H1 (cell line): ENCODE measurements at regions not wholly inside any gene's neighbourhood (a gene's known extent, or its start where the extent isn't known, plus 50 kb on each side); places are given as distances from the start of the nearest gene placed in this dataset.

ENCODE experiments used
- CBX8 ChIP-seq: fragments of 300-800, 300-1000 bp; sonication (generic); IDR thresholded peaks from 2 replicates; pipeline ENCODE4 v1.7.1; 2016; ENCODE audit warnings: low read depth, low read length, borderline replicate concordance
- CREB1 ChIP-seq: IDR thresholded peaks from 2 replicates; pipeline ENCODE4 v1.6.1; 2012; ENCODE audit warnings: inconsistent platforms
- GABPA ChIP-seq: IDR thresholded peaks from 2 replicates; pipeline ENCODE4 v1.6.1; 2011; ENCODE audit warnings: mild to moderate bottlenecking, low read length, moderate library complexity, borderline replicate concordance; ENCODE audit not compliant: insufficient read depth
- JUND ChIP-seq: IDR thresholded peaks from 2 replicates; pipeline ENCODE4 v1.6.1; 2011; ENCODE audit warnings: mild to moderate bottlenecking, improper control_type of control experiment, low read length
- KDM5A ChIP-seq: fragments of 200-600 bp; IDR thresholded peaks from 2 replicates; pipeline ENCODE4 v1.7.1; 2012; ENCODE audit warnings: mild to moderate bottlenecking, low read length, inconsistent platforms, mixed read lengths
- RAD21 ChIP-seq, 2 experiments: IDR thresholded peaks in 1 of 2; conservative IDR thresholded peaks in 1 of 2; 2 replicates each; pipeline ENCODE4 v1.6.1; 2011; ENCODE audit warnings: low read depth in 2 of 2, low read length in 2 of 2, improper control_type of control experiment in 1 of 2, inconsistent platforms in 1 of 2, mild to moderate bottlenecking in 1 of 2, moderate library complexity in 1 of 2
- SP1 ChIP-seq: IDR thresholded peaks from 2 replicates; pipeline ENCODE4 v1.6.1; 2011; ENCODE audit warnings: low read depth, low read length
- TF ChIP-seq, protein P1 (sequence below): fragments of 300-600 bp; sonication (generic); IDR thresholded peaks from 2 replicates; pipeline ENCODE4 v1.7.1; 2012; ENCODE audit warnings: low read length, moderate library complexity, mild to moderate bottlenecking, inconsistent platforms; ENCODE audit not compliant: insufficient replicate concordance
- TF ChIP-seq, protein P2 (sequence below): IDR thresholded peaks from 2 replicates; pipeline ENCODE4 v1.6.1; 2012; ENCODE audit warnings: inconsistent platforms

DNA sequence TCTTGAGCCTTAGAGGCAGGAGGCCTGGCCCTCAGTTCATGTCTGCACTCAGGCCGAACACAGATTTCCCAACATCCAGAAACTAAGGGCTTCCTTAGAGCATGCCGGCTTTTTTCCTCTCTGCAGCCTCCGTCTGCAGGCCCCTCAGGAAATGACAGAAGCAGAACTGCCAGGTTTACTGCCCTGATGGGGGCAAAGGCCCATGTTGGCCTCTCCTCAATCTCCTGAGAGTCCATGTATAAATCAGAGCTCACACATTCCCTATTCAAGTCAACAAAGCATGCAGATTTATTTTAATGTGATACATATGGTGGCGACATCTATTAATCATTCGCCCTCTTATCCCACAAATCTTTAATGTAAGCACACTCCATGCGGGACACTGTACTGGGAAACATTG is 475.6 kb upstream of the HS6ST1 start (continued):
- TF ChIP-seq, protein P1, sequence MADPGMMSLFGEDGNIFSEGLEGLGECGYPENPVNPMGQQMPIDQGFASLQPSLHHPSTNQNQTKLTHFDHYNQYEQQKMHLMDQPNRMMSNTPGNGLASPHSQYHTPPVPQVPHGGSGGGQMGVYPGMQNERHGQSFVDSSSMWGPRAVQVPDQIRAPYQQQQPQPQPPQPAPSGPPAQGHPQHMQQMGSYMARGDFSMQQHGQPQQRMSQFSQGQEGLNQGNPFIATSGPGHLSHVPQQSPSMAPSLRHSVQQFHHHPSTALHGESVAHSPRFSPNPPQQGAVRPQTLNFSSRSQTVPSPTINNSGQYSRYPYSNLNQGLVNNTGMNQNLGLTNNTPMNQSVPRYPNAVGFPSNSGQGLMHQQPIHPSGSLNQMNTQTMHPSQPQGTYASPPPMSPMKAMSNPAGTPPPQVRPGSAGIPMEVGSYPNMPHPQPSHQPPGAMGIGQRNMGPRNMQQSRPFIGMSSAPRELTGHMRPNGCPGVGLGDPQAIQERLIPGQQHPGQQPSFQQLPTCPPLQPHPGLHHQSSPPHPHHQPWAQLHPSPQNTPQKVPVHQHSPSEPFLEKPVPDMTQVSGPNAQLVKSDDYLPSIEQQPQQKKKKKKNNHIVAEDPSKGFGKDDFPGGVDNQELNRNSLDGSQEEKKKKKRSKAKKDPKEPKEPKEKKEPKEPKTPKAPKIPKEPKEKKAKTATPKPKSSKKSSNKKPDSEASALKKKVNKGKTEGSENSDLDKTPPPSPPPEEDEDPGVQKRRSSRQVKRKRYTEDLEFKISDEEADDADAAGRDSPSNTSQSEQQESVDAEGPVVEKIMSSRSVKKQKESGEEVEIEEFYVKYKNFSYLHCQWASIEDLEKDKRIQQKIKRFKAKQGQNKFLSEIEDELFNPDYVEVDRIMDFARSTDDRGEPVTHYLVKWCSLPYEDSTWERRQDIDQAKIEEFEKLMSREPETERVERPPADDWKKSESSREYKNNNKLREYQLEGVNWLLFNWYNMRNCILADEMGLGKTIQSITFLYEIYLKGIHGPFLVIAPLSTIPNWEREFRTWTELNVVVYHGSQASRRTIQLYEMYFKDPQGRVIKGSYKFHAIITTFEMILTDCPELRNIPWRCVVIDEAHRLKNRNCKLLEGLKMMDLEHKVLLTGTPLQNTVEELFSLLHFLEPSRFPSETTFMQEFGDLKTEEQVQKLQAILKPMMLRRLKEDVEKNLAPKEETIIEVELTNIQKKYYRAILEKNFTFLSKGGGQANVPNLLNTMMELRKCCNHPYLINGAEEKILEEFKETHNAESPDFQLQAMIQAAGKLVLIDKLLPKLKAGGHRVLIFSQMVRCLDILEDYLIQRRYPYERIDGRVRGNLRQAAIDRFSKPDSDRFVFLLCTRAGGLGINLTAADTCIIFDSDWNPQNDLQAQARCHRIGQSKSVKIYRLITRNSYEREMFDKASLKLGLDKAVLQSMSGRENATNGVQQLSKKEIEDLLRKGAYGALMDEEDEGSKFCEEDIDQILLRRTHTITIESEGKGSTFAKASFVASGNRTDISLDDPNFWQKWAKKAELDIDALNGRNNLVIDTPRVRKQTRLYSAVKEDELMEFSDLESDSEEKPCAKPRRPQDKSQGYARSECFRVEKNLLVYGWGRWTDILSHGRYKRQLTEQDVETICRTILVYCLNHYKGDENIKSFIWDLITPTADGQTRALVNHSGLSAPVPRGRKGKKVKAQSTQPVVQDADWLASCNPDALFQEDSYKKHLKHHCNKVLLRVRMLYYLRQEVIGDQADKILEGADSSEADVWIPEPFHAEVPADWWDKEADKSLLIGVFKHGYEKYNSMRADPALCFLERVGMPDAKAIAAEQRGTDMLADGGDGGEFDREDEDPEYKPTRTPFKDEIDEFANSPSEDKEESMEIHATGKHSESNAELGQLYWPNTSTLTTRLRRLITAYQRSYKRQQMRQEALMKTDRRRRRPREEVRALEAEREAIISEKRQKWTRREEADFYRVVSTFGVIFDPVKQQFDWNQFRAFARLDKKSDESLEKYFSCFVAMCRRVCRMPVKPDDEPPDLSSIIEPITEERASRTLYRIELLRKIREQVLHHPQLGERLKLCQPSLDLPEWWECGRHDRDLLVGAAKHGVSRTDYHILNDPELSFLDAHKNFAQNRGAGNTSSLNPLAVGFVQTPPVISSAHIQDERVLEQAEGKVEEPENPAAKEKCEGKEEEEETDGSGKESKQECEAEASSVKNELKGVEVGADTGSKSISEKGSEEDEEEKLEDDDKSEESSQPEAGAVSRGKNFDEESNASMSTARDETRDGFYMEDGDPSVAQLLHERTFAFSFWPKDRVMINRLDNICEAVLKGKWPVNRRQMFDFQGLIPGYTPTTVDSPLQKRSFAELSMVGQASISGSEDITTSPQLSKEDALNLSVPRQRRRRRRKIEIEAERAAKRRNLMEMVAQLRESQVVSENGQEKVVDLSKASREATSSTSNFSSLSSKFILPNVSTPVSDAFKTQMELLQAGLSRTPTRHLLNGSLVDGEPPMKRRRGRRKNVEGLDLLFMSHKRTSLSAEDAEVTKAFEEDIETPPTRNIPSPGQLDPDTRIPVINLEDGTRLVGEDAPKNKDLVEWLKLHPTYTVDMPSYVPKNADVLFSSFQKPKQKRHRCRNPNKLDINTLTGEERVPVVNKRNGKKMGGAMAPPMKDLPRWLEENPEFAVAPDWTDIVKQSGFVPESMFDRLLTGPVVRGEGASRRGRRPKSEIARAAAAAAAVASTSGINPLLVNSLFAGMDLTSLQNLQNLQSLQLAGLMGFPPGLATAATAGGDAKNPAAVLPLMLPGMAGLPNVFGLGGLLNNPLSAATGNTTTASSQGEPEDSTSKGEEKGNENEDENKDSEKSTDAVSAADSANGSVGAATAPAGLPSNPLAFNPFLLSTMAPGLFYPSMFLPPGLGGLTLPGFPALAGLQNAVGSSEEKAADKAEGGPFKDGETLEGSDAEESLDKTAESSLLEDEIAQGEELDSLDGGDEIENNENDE = no peak
- TF ChIP-seq JUND = no peak
- no peak for TF ChIP-seq CBX8
- no peak for TF ChIP-seq CREB1
- no peak for TF ChIP-seq RAD21 (IDR thresholded peaks at IDR 0.05 in 1 of 2, conservative IDR thresholded peaks at IDR 0.05 in 1 of 2; ENCODE audit: low read depth in 2 of 2, low read length in 2 of 2)
- TF ChIP-seq KDM5A = no peak
- TF ChIP-seq GABPA = no peak
- no peak for TF ChIP-seq SP1
- TF ChIP-seq, protein P2, sequence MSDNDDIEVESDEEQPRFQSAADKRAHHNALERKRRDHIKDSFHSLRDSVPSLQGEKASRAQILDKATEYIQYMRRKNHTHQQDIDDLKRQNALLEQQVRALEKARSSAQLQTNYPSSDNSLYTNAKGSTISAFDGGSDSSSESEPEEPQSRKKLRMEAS = no peak
- TF ChIP-seq, all 59 proteins: peak for 0
